ENCODE measurements at regions not wholly inside any gene's neighbourhood (a gene's known extent, or its start where the extent isn't known, plus 50 kb on each side); places are given as distances from the start of the nearest gene placed in this dataset.
"Not testable (repeated sequence)": the region's sequence is repeated elsewhere in the genome, so short reads cannot be mapped to it uniquely, and the experiment has no call there.

GRCh38 chr6:112591329-112591728 lies 244.2 kb downstream of the RFPL4B start:
- no peak for DNase-seq

- DNase-seq = no peak
Observed at GRCh38 chr6:112592159-112592558, 245.0 kb downstream of the RFPL4B start.

- DNase-seq = no peak
Observed at GRCh38 chr6:112594886-112595594, 247.9 kb downstream of the RFPL4B start.

GRCh38 chr6:112595841-112596240 lies 248.7 kb downstream of the RFPL4B start:
- DNase-seq = no peak

- DNase-seq = no peak
Observed at GRCh38 chr6:112597176-112597575, 250.0 kb downstream of the RFPL4B start.

GRCh38 chr6:112600168-112600567 lies 253.0 kb downstream of the RFPL4B start:
- no peak for DNase-seq

GRCh38 chr6:112603726-112604125 lies 256.6 kb downstream of the RFPL4B start:
- DNase-seq = no peak

- DNase-seq = no peak
Observed at GRCh38 chr6:112606656-112607435, 259.7 kb downstream of the RFPL4B start.

GRCh38 chr6:112608925-112609324 lies 261.8 kb downstream of the RFPL4B start:
- DNase-seq = not testable (repeated sequence)

- no peak for DNase-seq
Observed at GRCh38 chr6:112613410-112613809, 266.3 kb downstream of the RFPL4B start.

- DNase-seq = no peak
Observed at GRCh38 chr6:112618849-112619248, 271.7 kb downstream of the RFPL4B start.

- no peak for DNase-seq
Observed at GRCh38 chr6:112620812-112621569, 273.9 kb downstream of the RFPL4B start.

- no peak for DNase-seq
Observed at GRCh38 chr6:112622036-112622435, 274.9 kb downstream of the RFPL4B start.

- no peak for DNase-seq
Observed at GRCh38 chr6:112626468-112627082, 279.4 kb downstream of the RFPL4B start.

- DNase-seq = no peak
Observed at GRCh38 chr6:112634376-112634775, 287.2 kb downstream of the RFPL4B start.

GRCh38 chr6:112636650-112637262 lies 289.6 kb downstream of the RFPL4B start:
- no peak for DNase-seq

- no peak for DNase-seq
Observed at GRCh38 chr6:112639391-112639831, 292.3 kb downstream of the RFPL4B start.

- no peak for DNase-seq
Observed at GRCh38 chr6:112640891-112641290, 293.8 kb downstream of the RFPL4B start.

- no peak for DNase-seq
Observed at GRCh38 chr6:112649853-112650252, 302.7 kb downstream of the RFPL4B start.

GRCh38 chr6:112651239-112651638 lies 304.1 kb downstream of the RFPL4B start:
- no peak for DNase-seq

GRCh38 chr6:112659912-112660311 lies 312.8 kb downstream of the RFPL4B start:
- DNase-seq = no peak

- DNase-seq = no peak
Observed at GRCh38 chr6:112660626-112661025, 313.5 kb downstream of the RFPL4B start.

GRCh38 chr6:112663698-112664097 lies 316.6 kb downstream of the RFPL4B start:
- DNase-seq = no peak
